Smooth muscle cell (in vitro differentiated cells): ENCODE measurements at regions not wholly inside any gene's neighbourhood (a gene's known extent, or its start where the extent isn't known, plus 50 kb on each side); places are given as distances from the start of the nearest gene placed in this dataset.

Experiments used
- DNase-seq: peaks from one replicate; lab custom pipeline; 2025; ENCODE audit not compliant: unreplicated experiment; lab: John Stamatoyannopoulos, UW
- H2AFZ ChIP-seq: fragments of 200-600 bp; sonication (generic); 2 replicates; pipeline ENCODE4 v1.6.0; 2016; ENCODE audit warnings: antibody characterized with exemption, low read depth, mild to moderate bottlenecking
- H3F3A ChIP-seq: fragments of 200-600 bp; sonication (generic); 2 replicates; pipeline ENCODE4 v1.6.0; 2017; ENCODE audit warnings: antibody characterized with exemption, low read depth
- H3K27ac ChIP-seq: fragments of 200-600 bp; sonication (generic); 2 replicates; pipeline ENCODE4 v1.5.1; 2016; ENCODE audit warnings: low read depth, mild to moderate bottlenecking
- H3K27me3 ChIP-seq: fragments of 200-600 bp; sonication (generic); 2 replicates; pipeline ENCODE4 v1.6.1; 2016; ENCODE audit warnings: low read depth, mild to moderate bottlenecking
- H3K36me3 ChIP-seq: fragments of 200-600 bp; sonication (generic); 2 replicates; pipeline ENCODE4 v1.5.1; 2016; ENCODE audit warnings: low read depth
- H3K4me1 ChIP-seq: fragments of 200-600 bp; sonication (generic); 2 replicates; pipeline ENCODE4 v1.5.1; 2016; ENCODE audit warnings: low read depth
- H3K4me2 ChIP-seq: fragments of 200-600 bp; sonication (generic); 2 replicates; pipeline ENCODE4 v1.6.0; 2016; ENCODE audit warnings: mild to moderate bottlenecking
- H3K4me3 ChIP-seq: fragments of 200-600 bp; sonication (generic); 2 replicates; pipeline ENCODE4 v1.5.1; 2016; ENCODE audit warnings: mild to moderate bottlenecking
- H3K79me2 ChIP-seq: fragments of 200-600 bp; sonication (generic); 2 replicates; pipeline ENCODE4 v1.6.0; 2016; ENCODE audit warnings: low read depth, mild to moderate bottlenecking
- H3K9ac ChIP-seq: fragments of 200-600 bp; sonication (generic); 2 replicates; pipeline ENCODE4 v1.6.0; 2016; ENCODE audit warnings: low read depth
- H3K9me3 ChIP-seq: fragments of 200-600 bp; sonication (generic); replicated peaks from 2 replicates; pipeline ENCODE4 v1.5.1; 2016; ENCODE audit warnings: low read depth
- H4K20me1 ChIP-seq: fragments of 200-600 bp; sonication (generic); 2 replicates; pipeline ENCODE4 v1.6.0; 2016; ENCODE audit warnings: low read depth
- WGBS: methylation state at CpG from one replicate; pipeline ENCODE4 v1.1.7; 2016; ENCODE audit warnings: low lambda C conversion rate; 5-methylcytosine and 5-hydroxymethylcytosine counted together
- TF ChIP-seq, protein P1 (sequence below): fragments of 200-600 bp; sonication (generic); IDR thresholded peaks from 2 replicates; pipeline ENCODE4 v1.5.1; 2017; ENCODE audit warnings: borderline replicate concordance, mild to moderate bottlenecking, antibody characterized with exemption; ENCODE audit not compliant: insufficient read depth, poor library complexity, severe bottlenecking

- Histone ChIP-seq H3K27me3 (no peaks in the 10 kb centered on the region), H3F3A (no peaks in the 10 kb centered on the region), H3K4me3 (no peak overlapping the region), H3K79me2 (no peaks in the 10 kb centered on the region), H3K9ac (no peak overlapping the region), H3K4me1 (peaks cover 4% of the 10 kb centered on the region), H2AFZ (no peak overlapping the region), H3K27ac (no peak overlapping the region), H3K4me2 (no peak overlapping the region), H3K36me3 (no peaks in the 10 kb centered on the region), H4K20me1 (no peaks in the 10 kb centered on the region), H3K9me3 (no peaks in the 10 kb centered on the region)
- 90% methylated on average over 6 of the region's 6 CpGs for WGBS
- DNase-seq = no peak
- TF ChIP-seq, protein P1, sequence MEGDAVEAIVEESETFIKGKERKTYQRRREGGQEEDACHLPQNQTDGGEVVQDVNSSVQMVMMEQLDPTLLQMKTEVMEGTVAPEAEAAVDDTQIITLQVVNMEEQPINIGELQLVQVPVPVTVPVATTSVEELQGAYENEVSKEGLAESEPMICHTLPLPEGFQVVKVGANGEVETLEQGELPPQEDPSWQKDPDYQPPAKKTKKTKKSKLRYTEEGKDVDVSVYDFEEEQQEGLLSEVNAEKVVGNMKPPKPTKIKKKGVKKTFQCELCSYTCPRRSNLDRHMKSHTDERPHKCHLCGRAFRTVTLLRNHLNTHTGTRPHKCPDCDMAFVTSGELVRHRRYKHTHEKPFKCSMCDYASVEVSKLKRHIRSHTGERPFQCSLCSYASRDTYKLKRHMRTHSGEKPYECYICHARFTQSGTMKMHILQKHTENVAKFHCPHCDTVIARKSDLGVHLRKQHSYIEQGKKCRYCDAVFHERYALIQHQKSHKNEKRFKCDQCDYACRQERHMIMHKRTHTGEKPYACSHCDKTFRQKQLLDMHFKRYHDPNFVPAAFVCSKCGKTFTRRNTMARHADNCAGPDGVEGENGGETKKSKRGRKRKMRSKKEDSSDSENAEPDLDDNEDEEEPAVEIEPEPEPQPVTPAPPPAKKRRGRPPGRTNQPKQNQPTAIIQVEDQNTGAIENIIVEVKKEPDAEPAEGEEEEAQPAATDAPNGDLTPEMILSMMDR = no peak
These were observed 400.9 kb downstream of the TSN start for GRCh38 chr2:122156176-122156890.

- H3K27ac ChIP-seq = no peak overlapping the region
- H3K4me3 ChIP-seq = no peak overlapping the region
- H4K20me1 ChIP-seq = no peaks in the 10 kb centered on the region
- 92% methylated on average over 10 of the region's 10 CpGs for WGBS
- H3F3A ChIP-seq = no peaks in the 10 kb centered on the region
- no peaks in the 10 kb centered on the region for H3K27me3 ChIP-seq
- TF ChIP-seq, protein P1 = no peak
- H3K79me2 ChIP-seq = no peaks in the 10 kb centered on the region
- H3K4me1 ChIP-seq = peaks cover 4% of the 10 kb centered on the region
- H3K9me3 ChIP-seq = no peaks in the 10 kb centered on the region
- H2AFZ ChIP-seq = no peak overlapping the region
- DNase-seq = no peak
- no peaks in the 10 kb centered on the region for H3K36me3 ChIP-seq
- no peak overlapping the region for H3K9ac ChIP-seq
- H3K4me2 ChIP-seq = no peak overlapping the region
These were observed 401.7 kb downstream of the TSN start for GRCh38 chr2:122157158-122157557.

DNA sequence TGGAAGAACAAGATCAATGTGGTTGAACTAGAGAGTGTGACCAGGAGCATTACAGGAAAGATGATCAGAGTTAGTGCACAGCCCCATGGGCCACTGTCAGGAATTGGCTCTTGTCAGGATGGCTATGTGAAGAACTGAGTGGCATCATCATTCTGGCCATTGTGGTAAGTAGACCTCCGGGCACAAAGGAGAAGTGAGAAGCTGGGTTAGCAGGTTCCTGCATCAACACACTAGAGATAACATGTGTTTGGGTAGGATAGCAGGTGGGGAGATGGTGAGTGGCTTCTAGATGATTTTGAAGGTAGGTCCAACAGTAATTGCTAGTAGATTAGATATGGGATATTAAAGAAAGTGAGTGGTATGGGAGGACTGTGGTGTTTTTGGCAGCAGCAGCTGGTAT is 408.2 kb downstream of the TSN start:
- Histone ChIP-seq H2AFZ (no peak overlapping the region), H3K27ac (no peak overlapping the region), H3K9ac (no peak overlapping the region), H3K9me3 (no peaks in the 10 kb centered on the region), H3K4me3 (no peak overlapping the region), H3K27me3 (peaks cover 13% of the 10 kb centered on the region), H3K4me2 (no peak overlapping the region), H3F3A (no peaks in the 10 kb centered on the region), H3K36me3 (no peaks in the 10 kb centered on the region), H3K4me1 (no peaks in the 10 kb centered on the region), H3K79me2 (no peaks in the 10 kb centered on the region), H4K20me1 (no peaks in the 10 kb centered on the region)
- no peak for DNase-seq
- 86% methylated on average over 1 of the region's 1 CpG for WGBS
- TF ChIP-seq, protein P1 = no peak

GRCh38 chr2:122164964-122165363 is 409.5 kb downstream of the TSN start:
- peaks cover 13% of the 10 kb centered on the region for H3K27me3 ChIP-seq
- no peak for DNase-seq
- H3K9me3 ChIP-seq = no peaks in the 10 kb centered on the region
- H2AFZ ChIP-seq = no peak overlapping the region
- no peak overlapping the region for H3K27ac ChIP-seq
- no peak overlapping the region for H3K4me2 ChIP-seq
- H3K4me3 ChIP-seq = no peak overlapping the region
- no peaks in the 10 kb centered on the region for H4K20me1 ChIP-seq
- no peaks in the 10 kb centered on the region for H3K79me2 ChIP-seq
- TF ChIP-seq, protein P1 = no peak
- no peaks in the 10 kb centered on the region for H3F3A ChIP-seq
- no peaks in the 10 kb centered on the region for H3K36me3 ChIP-seq
- no peak overlapping the region for H3K9ac ChIP-seq
- 96% methylated on average over 8 of the region's 8 CpGs for WGBS
- no peaks in the 10 kb centered on the region for H3K4me1 ChIP-seq
